MM.1S (cell line): ENCODE measurements at regions not wholly inside any gene's neighbourhood (a gene's known extent, or its start where the extent isn't known, plus 50 kb on each side); places are given as distances from the start of the nearest gene placed in this dataset.

Experiments used
- CTCF ChIP-seq: fragments of 300-600 bp; sonication (generic); IDR thresholded peaks from 2 replicates; pipeline ENCODE4 v1.5.1; 2016; ENCODE audit warnings: antibody characterized with exemption, low read length, mixed read lengths
- EZH2 ChIP-seq: fragments of 300-600 bp; sonication (generic); optimal IDR thresholded peaks from 2 replicates; pipeline ENCODE3; 2017; ENCODE audit warnings: low read depth, mild to moderate bottlenecking, antibody characterized with exemption, low read length, mixed read lengths
- EZH2phosphoT487 ChIP-seq: fragments of 300-600 bp; sonication (generic); IDR thresholded peaks from 2 replicates; pipeline ENCODE4 v1.6.1; 2018; ENCODE audit warnings: antibody characterized with exemption, low read length

GRCh38 chr10:29710128-29710527, 75.4 kb upstream of the SVIL start:
- TF ChIP-seq CTCF (no peak), EZH2 (no peak), EZH2phosphoT487 (no peak)
